H9 (cell line): ENCODE measurements at regions not wholly inside any gene's neighbourhood (a gene's known extent, or its start where the extent isn't known, plus 50 kb on each side); places are given as distances from the start of the nearest gene placed in this dataset.

Experiments used
- DNase-seq: peaks from one replicate; pipeline ENCODE4 v3.0.0-alpha.2; 2017
- H2AFZ ChIP-seq: one replicate; pipeline ENCODE4 v1.6.1; 2013; ENCODE audit warnings: mild to moderate bottlenecking, low read length, control low read depth, moderate library complexity
- H2AK5ac ChIP-seq: 2 replicates; pipeline ENCODE4 v1.6.1; 2013; ENCODE audit warnings: low read length, control low read depth, mixed read lengths; ENCODE audit not compliant: insufficient read length
- H2BK120ac ChIP-seq: one replicate; pipeline ENCODE4 v1.6.1; 2013; ENCODE audit warnings: low read depth, mild to moderate bottlenecking, low read length, control low read depth, inconsistent platforms; ENCODE audit not compliant: poor library complexity, severe bottlenecking
- H2BK12ac ChIP-seq: 2 replicates; pipeline ENCODE4 v1.6.1; 2013; ENCODE audit warnings: low read length, control low read depth, mixed read lengths, low read depth; ENCODE audit not compliant: insufficient read length
- H2BK15ac ChIP-seq: 2 replicates; pipeline ENCODE4 v1.6.1; 2013; ENCODE audit warnings: low read depth, low read length, control low read depth
- H2BK20ac ChIP-seq: one replicate; pipeline ENCODE4 v1.6.1; 2013; ENCODE audit warnings: low read depth, mild to moderate bottlenecking, low read length, control low read depth, inconsistent platforms; ENCODE audit not compliant: poor library complexity, severe bottlenecking
- H2BK5ac ChIP-seq: 2 replicates; pipeline ENCODE4 v1.6.1; 2013; ENCODE audit warnings: low read length, control low read depth, mixed read lengths; ENCODE audit not compliant: insufficient read length
- H3K14ac ChIP-seq: 2 replicates; pipeline ENCODE4 v1.6.1; 2013; ENCODE audit warnings: low read length, control low read depth; ENCODE audit not compliant: insufficient read depth
- H3K18ac ChIP-seq: 2 replicates; pipeline ENCODE4 v1.6.1; 2013; ENCODE audit warnings: low read depth, mild to moderate bottlenecking, mixed read lengths, low read length, control low read depth; ENCODE audit not compliant: insufficient read length
- H3K23ac ChIP-seq: 2 replicates; pipeline ENCODE4 v1.6.1; 2013; ENCODE audit warnings: low read length, control low read depth, mixed read lengths, low read depth; ENCODE audit not compliant: insufficient read length
- H3K23me2 ChIP-seq: 2 replicates; pipeline ENCODE4 v1.6.1; 2013; ENCODE audit warnings: low read depth, mild to moderate bottlenecking, mixed read lengths, low read length, control low read depth; ENCODE audit not compliant: insufficient read length, poor library complexity, severe bottlenecking
- H3K27ac ChIP-seq: 2 replicates; pipeline ENCODE4 v1.5.1; 2013; ENCODE audit warnings: low read length, control low read depth, mixed read lengths, low read depth; ENCODE audit not compliant: insufficient read length
- H3K27me3 ChIP-seq: 2 replicates; pipeline ENCODE4 v1.6.1; 2013; ENCODE audit warnings: low read length, control low read depth, inconsistent platforms; ENCODE audit not compliant: insufficient read depth
- H3K4ac ChIP-seq: 2 replicates; pipeline ENCODE4 v1.6.1; 2013; ENCODE audit warnings: low read depth, mild to moderate bottlenecking, control low read depth, inconsistent platforms, low read length, moderate library complexity
- H3K4me1 ChIP-seq: 2 replicates; pipeline ENCODE4 v1.6.1; 2013; ENCODE audit warnings: low read length, control low read depth, inconsistent platforms; ENCODE audit not compliant: insufficient read depth
- H3K4me2 ChIP-seq: 2 replicates; pipeline ENCODE4 v1.6.1; 2013; ENCODE audit warnings: low read length, control low read depth, mixed read lengths; ENCODE audit not compliant: insufficient read length, insufficient read depth
- H3K56ac ChIP-seq: 2 replicates; pipeline ENCODE4 v1.6.1; 2013; ENCODE audit warnings: low read depth, mild to moderate bottlenecking, mixed read lengths, low read length, control low read depth; ENCODE audit not compliant: insufficient read length
- H3K79me1 ChIP-seq: 2 replicates; pipeline ENCODE4 v1.6.1; 2013; ENCODE audit warnings: low read depth, mild to moderate bottlenecking, moderate library complexity, low read length, control low read depth, inconsistent platforms; ENCODE audit not compliant: insufficient read depth, poor library complexity, severe bottlenecking
- H3K79me2 ChIP-seq: 2 replicates; pipeline ENCODE4 v1.6.1; 2013; ENCODE audit warnings: low read length, control low read depth, inconsistent platforms; ENCODE audit not compliant: insufficient read depth
- H3K9ac ChIP-seq: 2 replicates; pipeline ENCODE4 v1.6.1; 2013; ENCODE audit warnings: low read length, control low read depth, mixed read lengths; ENCODE audit not compliant: insufficient read length; ENCODE audit errors: extremely low read depth
- H3K9me3 ChIP-seq: one replicate; pipeline ENCODE4 v1.6.1; 2013; ENCODE audit warnings: low read depth, low read length, inconsistent platforms; ENCODE audit not compliant: control insufficient read depth
- H3T11ph ChIP-seq: one replicate; pipeline ENCODE4 v1.6.1; 2013; ENCODE audit warnings: mild to moderate bottlenecking, low read length, control low read depth, inconsistent platforms
- H4K20me1 ChIP-seq: one replicate; pipeline ENCODE4 v1.6.1; 2013; ENCODE audit not compliant: control insufficient read depth, insufficient read length, insufficient read depth
- H4K5ac ChIP-seq: 2 replicates; pipeline ENCODE4 v1.6.1; 2013; ENCODE audit warnings: low read depth, mild to moderate bottlenecking, mixed read lengths, low read length, control low read depth; ENCODE audit not compliant: insufficient read length
- H4K8ac ChIP-seq: replicated peaks from 2 replicates; pipeline ENCODE4 v1.6.1; 2013; ENCODE audit warnings: low read length, control low read depth, mixed read lengths, low read depth; ENCODE audit not compliant: insufficient read length
- H4K91ac ChIP-seq: 2 replicates; pipeline ENCODE4 v1.6.1; 2013; ENCODE audit warnings: low read depth, mild to moderate bottlenecking, moderate library complexity, mixed read lengths, low read length, control low read depth; ENCODE audit not compliant: insufficient read length
- H3K27ac Mint-ChIP-seq, 3 experiments: 2 replicates in 2 of 3; 3 replicates in 1 of 3; pipeline ENCODE4 v1.8.0; 2020 to 2021; ENCODE audit warnings: mixed read lengths in 3 of 3, mild to moderate bottlenecking in 1 of 3, moderate library complexity in 1 of 3
- H3K27me3 Mint-ChIP-seq: 2 replicates; pipeline ENCODE4 v1.8.0; 2021; ENCODE audit warnings: low read depth, mild to moderate bottlenecking, moderate library complexity, mixed read lengths
- H3K36me3 Mint-ChIP-seq, 3 experiments: 2 replicates in 2 of 3; 3 replicates in 1 of 3; pipeline ENCODE4 v1.8.0; 2020 to 2021; ENCODE audit warnings: low read depth in 3 of 3, mixed read lengths in 3 of 3; ENCODE audit not compliant: insufficient read depth in 1 of 3
- H3K4me1 Mint-ChIP-seq, 2 experiments: 2 replicates each; pipeline ENCODE4 v1.8.0; 2020; ENCODE audit warnings: mixed read lengths in 2 of 2
- H3K4me3 Mint-ChIP-seq, 2 experiments: 2 replicates in 1 of 2; 3 replicates in 1 of 2; pipeline ENCODE4 v1.8.0; 2020 to 2021; ENCODE audit warnings: mild to moderate bottlenecking in 2 of 2, mixed read lengths in 2 of 2, moderate library complexity in 1 of 2
- H3K9me3 Mint-ChIP-seq, 2 experiments: 2 replicates in 1 of 2; 3 replicates in 1 of 2; pipeline ENCODE4 v1.8.0; 2020; ENCODE audit warnings: mild to moderate bottlenecking in 2 of 2, mixed read lengths in 2 of 2, moderate library complexity in 1 of 2
- WGBS: extraction: QIAGEN DNeasy Blood & Tissue Kit; methylation state at CpG from one replicate; pipeline ENCODE4 v1.1.7; 2013; ENCODE audit warnings: missing lambda C conversion rate, low lambda C conversion rate, mixed read lengths; ENCODE audit not compliant: insufficient read length; ENCODE audit errors: extremely low coverage; 5-methylcytosine and 5-hydroxymethylcytosine counted together
- TF ChIP-seq, protein P1 (sequence below): fragments of 200-600 bp; sonication (generic); conservative IDR thresholded peaks from 3 replicates; pipeline ENCODE4 v1.8.0; 2021; ENCODE audit warnings: antibody characterized with exemption, mild to moderate bottlenecking

DNA sequence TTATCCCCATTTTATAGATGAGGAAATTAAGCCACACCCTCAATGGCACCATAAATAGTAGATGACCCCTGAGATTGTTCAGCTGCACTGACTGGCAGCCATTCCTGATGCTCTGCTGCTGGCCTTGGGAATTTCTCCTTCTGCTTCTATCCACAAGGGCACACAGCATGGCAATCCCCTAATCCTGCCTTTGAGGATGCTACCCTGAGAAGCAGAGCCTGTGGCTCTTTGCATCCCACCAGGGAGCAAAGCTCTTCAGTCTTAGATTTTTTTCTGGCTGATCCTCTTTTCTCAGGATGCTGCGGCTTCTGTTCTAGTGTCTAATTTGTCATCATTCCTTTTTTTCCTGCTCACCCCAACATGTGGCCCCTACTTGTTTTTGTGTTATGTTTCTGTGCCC, 114.8 kb downstream of the TMX1 start:
- DNase-seq = no peak

More for the DNA sequence above, 114.8 kb downstream of the TMX1 start:
- H3K9ac ChIP-seq = no peak overlapping the region
- WGBS = no CpG with 5 or more reads among the region's 1 CpG
- no peak overlapping the region for H3K4ac ChIP-seq
- no peak overlapping the region for H4K8ac ChIP-seq
- no peak overlapping the region for H2BK20ac ChIP-seq
- TF ChIP-seq, protein P1, sequence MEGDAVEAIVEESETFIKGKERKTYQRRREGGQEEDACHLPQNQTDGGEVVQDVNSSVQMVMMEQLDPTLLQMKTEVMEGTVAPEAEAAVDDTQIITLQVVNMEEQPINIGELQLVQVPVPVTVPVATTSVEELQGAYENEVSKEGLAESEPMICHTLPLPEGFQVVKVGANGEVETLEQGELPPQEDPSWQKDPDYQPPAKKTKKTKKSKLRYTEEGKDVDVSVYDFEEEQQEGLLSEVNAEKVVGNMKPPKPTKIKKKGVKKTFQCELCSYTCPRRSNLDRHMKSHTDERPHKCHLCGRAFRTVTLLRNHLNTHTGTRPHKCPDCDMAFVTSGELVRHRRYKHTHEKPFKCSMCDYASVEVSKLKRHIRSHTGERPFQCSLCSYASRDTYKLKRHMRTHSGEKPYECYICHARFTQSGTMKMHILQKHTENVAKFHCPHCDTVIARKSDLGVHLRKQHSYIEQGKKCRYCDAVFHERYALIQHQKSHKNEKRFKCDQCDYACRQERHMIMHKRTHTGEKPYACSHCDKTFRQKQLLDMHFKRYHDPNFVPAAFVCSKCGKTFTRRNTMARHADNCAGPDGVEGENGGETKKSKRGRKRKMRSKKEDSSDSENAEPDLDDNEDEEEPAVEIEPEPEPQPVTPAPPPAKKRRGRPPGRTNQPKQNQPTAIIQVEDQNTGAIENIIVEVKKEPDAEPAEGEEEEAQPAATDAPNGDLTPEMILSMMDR = no peak
- H4K20me1 ChIP-seq = no peaks in the 10 kb centered on the region
- H3K27me3 ChIP-seq = no peaks in the 10 kb centered on the region
- H2BK120ac ChIP-seq = no peak overlapping the region
- no peaks in the 10 kb centered on the region for H3K23me2 ChIP-seq
- H3K4me1 Mint-ChIP-seq = peaks cover 14 to 30% of the 10 kb centered on the region in 2 experiments
- H3K4me1 ChIP-seq = no peaks in the 10 kb centered on the region
- H2BK5ac ChIP-seq = no peak overlapping the region
- no peak overlapping the region for H3K27ac ChIP-seq
- no peak overlapping the region for H3K14ac ChIP-seq
- H2AK5ac ChIP-seq = no peak overlapping the region
- no peak overlapping the region for H3K4me3 Mint-ChIP-seq
- H3K79me2 ChIP-seq = no peaks in the 10 kb centered on the region
- no peak overlapping the region for H2BK12ac ChIP-seq
- no peak overlapping the region for H3K18ac ChIP-seq
- no peaks in the 10 kb centered on the region for H3K9me3 ChIP-seq
- H3K27me3 Mint-ChIP-seq = no peaks in the 10 kb centered on the region; the same call in 1 of the 2 replicates
- no peaks in the 10 kb centered on the region for H3K79me1 ChIP-seq
- H3K27ac Mint-ChIP-seq = no peak overlapping the region; a peak in 1 of 7 replicates
- no peak overlapping the region for H3K23ac ChIP-seq
- H3T11ph ChIP-seq = no peak overlapping the region
- H3K36me3 Mint-ChIP-seq = no peaks in the 10 kb centered on the region
- H2BK15ac ChIP-seq = no peak overlapping the region
- no peak overlapping the region for H2AFZ ChIP-seq
- no peak overlapping the region for H3K56ac ChIP-seq
- H4K5ac ChIP-seq = no peak overlapping the region
- no peaks in the 10 kb centered on the region for H3K9me3 Mint-ChIP-seq
- no peak overlapping the region for H3K4me2 ChIP-seq
- H4K91ac ChIP-seq = no peak overlapping the region
